GM21529 (cell line): ENCODE measurements at regions not wholly inside any gene's neighbourhood (a gene's known extent, or its start where the extent isn't known, plus 50 kb on each side); places are given as distances from the start of the nearest gene placed in this dataset.
"Not testable (repeated sequence)": the region's sequence is repeated elsewhere in the genome, so short reads cannot be mapped to it uniquely, and the experiment has no call there.

Source experiments
- ATAC-seq: cut with Tn5 transposase; IDR thresholded peaks from one replicate; pipeline ENCODE4 v1.9.1; 2021; ENCODE audit not compliant: unreplicated experiment

- no peak for ATAC-seq
These were observed 199.2 kb upstream of the HTR1E start for GRCh38 chr6:86738078-86738477.

DNA sequence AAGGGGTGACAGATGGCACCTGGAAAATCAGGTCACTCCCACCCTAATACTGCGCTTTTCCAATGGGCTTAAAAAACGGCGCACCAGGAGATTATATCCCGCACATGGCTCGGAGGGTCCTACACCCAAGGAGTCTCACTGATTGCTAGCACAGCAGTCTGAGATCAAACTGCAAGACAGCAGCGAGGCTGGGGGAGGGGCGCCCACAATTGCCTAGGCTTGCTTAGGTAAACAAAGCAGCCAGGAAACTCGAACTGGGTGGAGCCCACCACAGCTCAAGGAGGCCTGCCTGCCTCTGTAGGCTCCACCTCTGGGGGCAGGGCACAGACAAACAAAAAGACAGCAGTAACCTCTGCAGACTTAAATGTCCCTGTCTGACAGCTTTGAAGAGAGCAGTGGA is 205.7 kb upstream of the HTR1E start:
- ATAC-seq = not testable (repeated sequence)

DNA sequence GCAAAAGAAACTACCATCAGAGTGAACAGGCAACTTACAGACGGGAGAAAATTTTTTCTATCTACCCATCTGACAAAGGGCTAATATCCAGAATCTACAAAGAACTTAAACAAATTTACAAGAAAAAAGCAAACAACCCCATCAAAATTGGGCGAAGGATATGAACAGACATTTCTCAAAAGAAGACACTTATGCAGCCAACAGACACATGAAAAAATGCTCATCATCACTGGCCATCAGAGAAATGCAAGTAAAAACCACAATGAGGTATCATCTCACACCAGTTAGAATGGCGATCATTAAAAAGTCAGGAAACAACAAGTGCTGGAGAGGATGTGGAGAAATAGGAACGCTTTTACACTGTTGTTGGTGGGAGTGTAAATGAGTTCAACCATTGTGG is 206.6 kb upstream of the HTR1E start:
- not testable (repeated sequence) for ATAC-seq

GRCh38 chr6:86730216-86730615 is 207.1 kb upstream of the HTR1E start:
- no peak for ATAC-seq

- no peak for ATAC-seq
These were observed 208.4 kb upstream of the HTR1E start for GRCh38 chr6:86728976-86729375.

DNA sequence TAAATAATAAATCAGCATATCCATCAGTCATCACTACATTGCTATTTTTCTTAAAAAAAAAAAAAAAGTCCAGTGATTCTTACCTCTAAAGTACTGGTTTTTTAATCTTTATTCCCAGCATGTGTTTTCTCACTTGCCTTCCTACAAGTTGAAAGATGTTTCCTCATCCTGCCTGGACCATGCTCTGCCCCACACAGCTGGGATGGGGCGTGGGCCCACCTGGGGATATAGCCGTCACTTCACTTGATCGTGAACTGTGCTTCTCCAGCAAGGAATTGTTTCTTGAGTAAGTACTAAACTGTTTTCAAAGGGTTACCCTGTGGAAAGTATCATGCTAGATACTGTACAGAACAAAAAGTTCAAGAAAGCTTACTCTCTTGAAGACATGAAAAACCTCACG is 212.6 kb upstream of the HTR1E start:
- no peak for ATAC-seq

- no peak for ATAC-seq
These were observed 213.6 kb upstream of the HTR1E start for GRCh38 chr6:86723729-86724128.

- ATAC-seq = no peak
These were observed 214.2 kb upstream of the HTR1E start for GRCh38 chr6:86723151-86723550.

- no peak for ATAC-seq
These were observed 215.2 kb upstream of the HTR1E start for GRCh38 chr6:86722131-86722530.

- ATAC-seq = no peak
These were observed 221.7 kb upstream of the HTR1E start for GRCh38 chr6:86715676-86716075.

GRCh38 chr6:86712039-86712438 is 225.3 kb upstream of the HTR1E start:
- no peak for ATAC-seq

- no peak for ATAC-seq
These were observed 229.7 kb upstream of the HTR1E start for GRCh38 chr6:86707545-86708120.

DNA sequence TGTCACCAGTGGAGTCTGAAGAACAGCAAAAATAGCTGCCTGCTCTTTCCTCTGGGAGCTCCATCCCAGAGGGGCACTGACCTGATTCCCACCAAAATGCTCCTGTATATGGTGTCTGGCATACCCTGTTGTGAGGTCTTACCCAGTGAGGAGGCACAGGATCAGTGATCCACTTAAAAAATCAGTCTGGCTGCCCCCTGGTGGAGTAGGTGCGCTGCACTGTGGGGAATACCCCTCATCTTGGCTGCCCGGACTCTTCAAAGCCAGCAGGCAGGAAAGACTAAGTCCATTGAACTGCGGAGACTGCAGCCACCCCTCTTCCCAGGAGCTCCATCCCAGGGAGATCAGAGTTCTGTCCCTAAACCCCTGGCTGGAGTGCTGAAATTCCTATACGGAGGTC is 230.9 kb upstream of the HTR1E start:
- ATAC-seq = peak; percentile 45

- ATAC-seq = not testable (repeated sequence)
These were observed 236.1 kb upstream of the HTR1E start for GRCh38 chr6:86701228-86701627.

- no peak for ATAC-seq
These were observed 250.8 kb upstream of the HTR1E start for GRCh38 chr6:86686496-86686895.

GRCh38 chr6:86685230-86685797 is 252.0 kb upstream of the HTR1E start:
- no peak for ATAC-seq

GRCh38 chr6:86683132-86683908 is 254.0 kb upstream of the HTR1E start:
- no peak for ATAC-seq

- no peak for ATAC-seq
These were observed 255.0 kb upstream of the HTR1E start for GRCh38 chr6:86682297-86682696.

DNA sequence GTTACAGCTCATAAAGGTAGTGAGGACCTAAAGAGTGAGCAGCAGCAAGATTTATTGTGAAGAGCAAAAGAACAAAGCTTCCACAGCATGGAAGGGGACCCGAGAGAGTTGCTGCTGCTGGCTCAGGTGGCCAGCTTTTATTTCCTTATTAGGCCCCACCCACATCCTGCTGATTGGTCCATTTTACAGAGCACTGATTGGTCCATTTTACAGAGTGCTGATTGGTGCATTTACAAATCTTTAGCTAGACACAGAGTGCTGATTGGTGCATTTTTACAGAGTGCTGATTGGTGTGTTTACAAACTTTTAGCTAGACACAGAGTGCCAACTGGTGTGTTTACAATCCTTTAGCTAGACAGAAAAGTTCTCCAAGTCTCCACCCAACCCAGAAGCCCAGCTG is 256.2 kb upstream of the HTR1E start:
- ATAC-seq = not testable (repeated sequence)

DNA sequence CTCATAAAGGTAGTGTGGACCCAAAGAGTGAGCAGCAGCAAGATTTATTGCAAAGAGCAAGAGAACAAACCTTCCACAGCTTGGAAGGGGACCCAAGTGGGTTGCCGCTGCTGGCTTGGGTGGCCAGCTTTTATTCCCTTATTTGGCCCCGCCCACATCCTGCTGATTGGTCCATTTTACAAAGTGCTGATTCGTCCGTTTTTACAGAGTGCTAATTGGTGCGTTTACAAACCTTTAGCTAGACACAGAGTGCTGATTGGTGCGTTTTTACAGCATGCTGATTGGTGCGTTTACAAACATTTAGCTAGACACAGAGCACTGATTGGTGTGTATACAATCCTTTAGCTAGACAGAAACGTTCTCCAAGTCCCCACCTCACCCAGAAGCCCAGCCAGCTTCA is 265.2 kb upstream of the HTR1E start:
- ATAC-seq = not testable (repeated sequence)

- no peak for ATAC-seq
These were observed 280.1 kb upstream of the HTR1E start for GRCh38 chr6:86657192-86657591.

DNA sequence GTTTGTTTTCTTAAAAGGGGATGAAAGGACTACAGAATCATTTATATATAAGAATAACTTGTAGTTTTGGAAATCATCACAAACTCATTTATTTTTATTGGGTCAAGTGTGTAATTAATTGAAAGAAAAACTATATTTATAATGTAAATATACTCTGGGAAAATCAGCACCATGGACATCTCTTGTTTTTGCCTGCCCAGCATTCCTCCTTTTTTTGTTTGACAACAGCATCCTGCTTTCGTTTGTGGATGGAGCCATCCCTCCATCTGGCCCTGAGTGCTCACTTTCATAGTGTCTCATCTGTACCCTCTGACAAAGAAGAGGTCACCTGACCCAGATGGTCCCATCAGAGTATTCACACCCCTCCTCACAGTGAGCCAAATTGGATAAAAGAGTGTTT is 308.2 kb upstream of the HTR1E start:
- no peak for ATAC-seq
